ENCODE measurements at regions not wholly inside any gene's neighbourhood (a gene's known extent, or its start where the extent isn't known, plus 50 kb on each side); places are given as distances from the start of the nearest gene placed in this dataset.

GRCh38 chrX:25175743-25176142 lies 160.0 kb upstream of the ARX start:
- no peak for TF ChIP-seq EZH2 (IDR thresholded peaks at IDR 0.05; ENCODE audit: insufficient read depth, poor library complexity, severe bottlenecking)
- TF ChIP-seq EZH2phosphoT487 (IDR thresholded peaks at IDR 0.05; ENCODE audit: insufficient read depth, low read depth) = no peak

Measured in GM23248 (cell line).